ENCODE measurements at regions not wholly inside any gene's neighbourhood (a gene's known extent, or its start where the extent isn't known, plus 50 kb on each side); places are given as distances from the start of the nearest gene placed in this dataset.

DNA sequence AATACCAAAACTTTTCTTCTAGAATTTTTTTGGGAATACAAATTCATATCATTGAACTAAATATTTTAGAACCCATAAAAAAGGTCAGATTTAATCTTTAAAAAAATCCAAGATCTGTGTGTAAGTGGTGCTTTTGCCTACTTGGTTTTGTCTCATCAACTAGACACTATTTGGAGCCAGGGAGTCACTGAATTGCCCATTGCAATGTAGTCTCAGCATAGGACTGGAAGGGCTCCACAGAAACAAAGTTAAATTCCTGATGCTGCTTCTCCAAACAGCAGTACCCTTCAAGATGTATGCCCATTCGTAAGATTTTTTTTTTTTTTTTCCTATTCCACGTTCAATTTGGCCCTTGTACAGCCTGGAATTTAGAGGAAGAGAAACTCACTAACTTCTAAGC is 208.0 kb upstream of the MPDZ start:
- TF ChIP-seq ZNF394 (tag by site-specific recombination; IDR thresholded peaks at IDR 0.05; ENCODE audit: borderline replicate concordance): no peak
- TF ChIP-seq, protein P1, sequence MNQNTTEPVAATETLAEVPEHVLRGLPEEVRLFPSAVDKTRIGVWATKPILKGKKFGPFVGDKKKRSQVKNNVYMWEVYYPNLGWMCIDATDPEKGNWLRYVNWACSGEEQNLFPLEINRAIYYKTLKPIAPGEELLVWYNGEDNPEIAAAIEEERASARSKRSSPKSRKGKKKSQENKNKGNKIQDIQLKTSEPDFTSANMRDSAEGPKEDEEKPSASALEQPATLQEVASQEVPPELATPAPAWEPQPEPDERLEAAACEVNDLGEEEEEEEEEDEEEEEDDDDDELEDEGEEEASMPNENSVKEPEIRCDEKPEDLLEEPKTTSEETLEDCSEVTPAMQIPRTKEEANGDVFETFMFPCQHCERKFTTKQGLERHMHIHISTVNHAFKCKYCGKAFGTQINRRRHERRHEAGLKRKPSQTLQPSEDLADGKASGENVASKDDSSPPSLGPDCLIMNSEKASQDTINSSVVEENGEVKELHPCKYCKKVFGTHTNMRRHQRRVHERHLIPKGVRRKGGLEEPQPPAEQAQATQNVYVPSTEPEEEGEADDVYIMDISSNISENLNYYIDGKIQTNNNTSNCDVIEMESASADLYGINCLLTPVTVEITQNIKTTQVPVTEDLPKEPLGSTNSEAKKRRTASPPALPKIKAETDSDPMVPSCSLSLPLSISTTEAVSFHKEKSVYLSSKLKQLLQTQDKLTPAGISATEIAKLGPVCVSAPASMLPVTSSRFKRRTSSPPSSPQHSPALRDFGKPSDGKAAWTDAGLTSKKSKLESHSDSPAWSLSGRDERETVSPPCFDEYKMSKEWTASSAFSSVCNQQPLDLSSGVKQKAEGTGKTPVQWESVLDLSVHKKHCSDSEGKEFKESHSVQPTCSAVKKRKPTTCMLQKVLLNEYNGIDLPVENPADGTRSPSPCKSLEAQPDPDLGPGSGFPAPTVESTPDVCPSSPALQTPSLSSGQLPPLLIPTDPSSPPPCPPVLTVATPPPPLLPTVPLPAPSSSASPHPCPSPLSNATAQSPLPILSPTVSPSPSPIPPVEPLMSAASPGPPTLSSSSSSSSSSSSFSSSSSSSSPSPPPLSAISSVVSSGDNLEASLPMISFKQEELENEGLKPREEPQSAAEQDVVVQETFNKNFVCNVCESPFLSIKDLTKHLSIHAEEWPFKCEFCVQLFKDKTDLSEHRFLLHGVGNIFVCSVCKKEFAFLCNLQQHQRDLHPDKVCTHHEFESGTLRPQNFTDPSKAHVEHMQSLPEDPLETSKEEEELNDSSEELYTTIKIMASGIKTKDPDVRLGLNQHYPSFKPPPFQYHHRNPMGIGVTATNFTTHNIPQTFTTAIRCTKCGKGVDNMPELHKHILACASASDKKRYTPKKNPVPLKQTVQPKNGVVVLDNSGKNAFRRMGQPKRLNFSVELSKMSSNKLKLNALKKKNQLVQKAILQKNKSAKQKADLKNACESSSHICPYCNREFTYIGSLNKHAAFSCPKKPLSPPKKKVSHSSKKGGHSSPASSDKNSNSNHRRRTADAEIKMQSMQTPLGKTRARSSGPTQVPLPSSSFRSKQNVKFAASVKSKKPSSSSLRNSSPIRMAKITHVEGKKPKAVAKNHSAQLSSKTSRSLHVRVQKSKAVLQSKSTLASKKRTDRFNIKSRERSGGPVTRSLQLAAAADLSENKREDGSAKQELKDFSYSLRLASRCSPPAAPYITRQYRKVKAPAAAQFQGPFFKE (tag by site-specific recombination; IDR thresholded peaks at IDR 0.05; ENCODE audit: borderline replicate concordance): no peak
- H3K9me3 ChIP-seq (ENCODE audit: control insufficient read depth, insufficient read depth, low read depth, low read length): no peaks in the 10 kb centered on the region
- H3K36me3 ChIP-seq (ENCODE audit: control insufficient read depth in 2 of 2, insufficient read depth in 1 of 2, low read length in 2 of 2): no peaks in the 10 kb centered on the region
- ChIA-PET POLR2A (no interaction called here), CTCF (interaction anchor here (0.7 kb wide), 1 partner anchor 836 kb away, joined by 4 read pairs; no protein-coding TSS in a partner anchor)
- H3K27ac ChIP-seq (ENCODE audit: extremely low read depth, low read depth, low read length): no peak overlapping the region
- H3K4me3 ChIP-seq (ENCODE audit: low read depth, low read length): no peak overlapping the region
- H3K4me1 ChIP-seq (ENCODE audit: control insufficient read depth, insufficient read depth, low read length): no peaks in the 10 kb centered on the region; the same call in 1 of the 2 replicates

DNA sequence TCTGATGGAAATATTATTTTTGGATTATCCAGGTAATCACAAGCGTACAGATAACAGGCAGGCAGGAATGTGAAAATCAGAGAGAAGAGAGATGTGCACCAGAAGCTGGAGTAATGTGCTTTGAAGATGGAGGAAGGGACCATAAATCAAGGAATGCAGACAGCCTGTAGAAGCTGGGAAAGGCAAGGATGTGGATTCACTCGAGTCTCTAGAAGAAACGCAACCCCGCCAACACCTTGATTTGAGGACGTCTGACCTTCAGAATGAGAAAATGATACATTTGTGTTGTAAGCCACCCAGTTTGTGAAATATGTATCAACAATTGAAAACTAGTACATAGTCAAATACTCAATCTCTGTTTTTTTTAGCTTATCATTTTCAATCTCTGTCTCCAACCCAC is 207.6 kb upstream of the MPDZ start:
- ChIA-PET CTCF (no interaction called here), POLR2A (no interaction called here)
- no peaks in the 10 kb centered on the region for H3K36me3 ChIP-seq (ENCODE audit: control insufficient read depth in 2 of 2, insufficient read depth in 1 of 2, low read length in 2 of 2)
- H3K27ac ChIP-seq (ENCODE audit: extremely low read depth, low read depth, low read length): no peak overlapping the region
- no peak for TF ChIP-seq ZNF266 (tag by site-specific recombination; IDR thresholded peaks at IDR 0.05; ENCODE audit: low read depth)
- no peak for TF ChIP-seq ZNF239 (tag by site-specific recombination; IDR thresholded peaks at IDR 0.05)
- no peak for TF ChIP-seq ZFHX2 (tag by site-specific recombination; conservative IDR thresholded peaks at IDR 0.05)
- TF ChIP-seq, protein P2, sequence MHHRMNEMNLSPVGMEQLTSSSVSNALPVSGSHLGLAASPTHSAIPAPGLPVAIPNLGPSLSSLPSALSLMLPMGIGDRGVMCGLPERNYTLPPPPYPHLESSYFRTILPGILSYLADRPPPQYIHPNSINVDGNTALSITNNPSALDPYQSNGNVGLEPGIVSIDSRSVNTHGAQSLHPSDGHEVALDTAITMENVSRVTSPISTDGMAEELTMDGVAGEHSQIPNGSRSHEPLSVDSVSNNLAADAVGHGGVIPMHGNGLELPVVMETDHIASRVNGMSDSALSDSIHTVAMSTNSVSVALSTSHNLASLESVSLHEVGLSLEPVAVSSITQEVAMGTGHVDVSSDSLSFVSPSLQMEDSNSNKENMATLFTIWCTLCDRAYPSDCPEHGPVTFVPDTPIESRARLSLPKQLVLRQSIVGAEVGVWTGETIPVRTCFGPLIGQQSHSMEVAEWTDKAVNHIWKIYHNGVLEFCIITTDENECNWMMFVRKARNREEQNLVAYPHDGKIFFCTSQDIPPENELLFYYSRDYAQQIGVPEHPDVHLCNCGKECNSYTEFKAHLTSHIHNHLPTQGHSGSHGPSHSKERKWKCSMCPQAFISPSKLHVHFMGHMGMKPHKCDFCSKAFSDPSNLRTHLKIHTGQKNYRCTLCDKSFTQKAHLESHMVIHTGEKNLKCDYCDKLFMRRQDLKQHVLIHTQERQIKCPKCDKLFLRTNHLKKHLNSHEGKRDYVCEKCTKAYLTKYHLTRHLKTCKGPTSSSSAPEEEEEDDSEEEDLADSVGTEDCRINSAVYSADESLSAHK (tag by site-specific recombination; IDR thresholded peaks at IDR 0.05): no peak
- TF ChIP-seq, protein P3, sequence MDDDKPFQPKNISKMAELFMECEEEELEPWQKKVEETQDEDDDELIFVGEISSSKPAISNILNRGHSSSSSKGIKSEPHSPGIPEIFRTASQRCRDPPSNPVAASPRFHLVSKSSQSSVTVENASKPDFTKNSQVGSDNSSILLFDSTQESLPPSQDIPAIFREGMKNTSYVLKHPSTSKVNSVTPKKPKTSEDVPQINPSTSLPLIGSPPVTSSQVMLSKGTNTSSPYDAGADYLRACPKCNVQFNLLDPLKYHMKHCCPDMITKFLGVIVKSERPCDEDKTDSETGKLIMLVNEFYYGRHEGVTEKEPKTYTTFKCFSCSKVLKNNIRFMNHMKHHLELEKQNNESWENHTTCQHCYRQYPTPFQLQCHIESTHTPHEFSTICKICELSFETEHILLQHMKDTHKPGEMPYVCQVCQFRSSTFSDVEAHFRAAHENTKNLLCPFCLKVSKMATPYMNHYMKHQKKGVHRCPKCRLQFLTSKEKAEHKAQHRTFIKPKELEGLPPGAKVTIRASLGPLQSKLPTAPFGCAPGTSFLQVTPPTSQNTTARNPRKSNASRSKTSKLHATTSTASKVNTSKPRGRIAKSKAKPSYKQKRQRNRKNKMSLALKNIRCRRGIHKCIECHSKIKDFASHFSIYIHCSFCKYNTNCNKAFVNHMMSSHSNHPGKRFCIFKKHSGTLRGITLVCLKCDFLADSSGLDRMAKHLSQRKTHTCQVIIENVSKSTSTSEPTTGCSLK (tag by site-specific recombination; IDR thresholded peaks at IDR 0.05): no peak
- TF ChIP-seq ZNF747 (tag by site-specific recombination; IDR thresholded peaks at IDR 0.05): no peak
- no peak for TF ChIP-seq ZNF184 (tag by site-specific recombination; IDR thresholded peaks at IDR 0.05)
- TF ChIP-seq, protein P4, sequence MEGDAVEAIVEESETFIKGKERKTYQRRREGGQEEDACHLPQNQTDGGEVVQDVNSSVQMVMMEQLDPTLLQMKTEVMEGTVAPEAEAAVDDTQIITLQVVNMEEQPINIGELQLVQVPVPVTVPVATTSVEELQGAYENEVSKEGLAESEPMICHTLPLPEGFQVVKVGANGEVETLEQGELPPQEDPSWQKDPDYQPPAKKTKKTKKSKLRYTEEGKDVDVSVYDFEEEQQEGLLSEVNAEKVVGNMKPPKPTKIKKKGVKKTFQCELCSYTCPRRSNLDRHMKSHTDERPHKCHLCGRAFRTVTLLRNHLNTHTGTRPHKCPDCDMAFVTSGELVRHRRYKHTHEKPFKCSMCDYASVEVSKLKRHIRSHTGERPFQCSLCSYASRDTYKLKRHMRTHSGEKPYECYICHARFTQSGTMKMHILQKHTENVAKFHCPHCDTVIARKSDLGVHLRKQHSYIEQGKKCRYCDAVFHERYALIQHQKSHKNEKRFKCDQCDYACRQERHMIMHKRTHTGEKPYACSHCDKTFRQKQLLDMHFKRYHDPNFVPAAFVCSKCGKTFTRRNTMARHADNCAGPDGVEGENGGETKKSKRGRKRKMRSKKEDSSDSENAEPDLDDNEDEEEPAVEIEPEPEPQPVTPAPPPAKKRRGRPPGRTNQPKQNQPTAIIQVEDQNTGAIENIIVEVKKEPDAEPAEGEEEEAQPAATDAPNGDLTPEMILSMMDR (tag by site-specific recombination; IDR thresholded peaks at IDR 0.05): no peak
- no peaks in the 10 kb centered on the region; the same call in 1 of the 2 replicates for H3K4me1 ChIP-seq (ENCODE audit: control insufficient read depth, insufficient read depth, low read length)
- no peaks in the 10 kb centered on the region for H3K9me3 ChIP-seq (ENCODE audit: control insufficient read depth, insufficient read depth, low read depth, low read length)
- no peak overlapping the region for H3K4me3 ChIP-seq (ENCODE audit: low read depth, low read length)

Measured in HEK293 (cell line).